ENCODE measurements at regions not wholly inside any gene's neighbourhood (a gene's known extent, or its start where the extent isn't known, plus 50 kb on each side); places are given as distances from the start of the nearest gene placed in this dataset.
"Not testable (repeated sequence)": the region's sequence is repeated elsewhere in the genome, so short reads cannot be mapped to it uniquely, and the experiment has no call there.

GRCh38 chr14:82987502-82988124 lies 1454.0 kb upstream of the SEL1L start:
- H3K4me1 Mint-ChIP-seq (ENCODE audit: low read depth) = no peaks in the 10 kb centered on the region
- Histone ChIP-seq H3K36me3 (ENCODE audit: insufficient read depth, low read length) (no peaks in the 10 kb centered on the region), H3K4me3 (ENCODE audit: low read length) (no peak overlapping the region), H3K27me3 (ENCODE audit: control insufficient read depth in 1 of 2, insufficient read depth in 2 of 2, low read length in 2 of 2) (no peaks in the 10 kb centered on the region), H3K4me1 (ENCODE audit: insufficient read depth, low read length) (no peaks in the 10 kb centered on the region), H3K9me3 (ENCODE audit: control insufficient read depth in 1 of 2, insufficient read depth in 1 of 2, low read length in 2 of 2) (peaks cover 0 to 9% of the 10 kb centered on the region in 2 experiments), H3K27ac (ENCODE audit: low read depth in 1 of 2, low read length in 2 of 2) (no peak overlapping the region)
- no peak for TF ChIP-seq CTCF (IDR thresholded peaks at IDR 0.05)
- DNase-seq (no peak), ATAC-seq (ENCODE audit: poor library complexity) (no peak)
- no peak overlapping the region for H3K27ac Mint-ChIP-seq
- H3K27me3 Mint-ChIP-seq = no peaks in the 10 kb centered on the region
- no peak overlapping the region for H3K4me3 Mint-ChIP-seq
- POLR2A ChIA-PET = interaction anchor here (0.7 kb wide), 1 partner anchor 179 kb away, joined by 3 read pairs; no protein-coding TSS in a partner anchor
- H3K9me3 Mint-ChIP-seq = peaks cover 2% of the 10 kb centered on the region
- CTCF ChIA-PET = no interaction called here
- H3K36me3 Mint-ChIP-seq (ENCODE audit: low read depth) = no peaks in the 10 kb centered on the region
- intact Hi-C loops (cut with DNase I, micrococcal nuclease) = no loop called here

GRCh38 chr14:82994547-82994946 lies 1460.9 kb upstream of the SEL1L start:
- H3K9me3 ChIP-seq (ENCODE audit: control insufficient read depth in 1 of 2, insufficient read depth in 1 of 2, low read length in 2 of 2); H3K27ac Mint-ChIP-seq; DNase-seq; H3K27me3 ChIP-seq (ENCODE audit: control insufficient read depth in 1 of 2, insufficient read depth in 2 of 2, low read length in 2 of 2); H3K9me3 Mint-ChIP-seq; H3K36me3 Mint-ChIP-seq (ENCODE audit: low read depth); H3K4me1 ChIP-seq (ENCODE audit: insufficient read depth, low read length); H3K4me1 Mint-ChIP-seq (ENCODE audit: low read depth); POLR2A ChIA-PET; H3K4me3 ChIP-seq (ENCODE audit: low read length); H3K4me3 Mint-ChIP-seq; H3K36me3 ChIP-seq (ENCODE audit: insufficient read depth, low read length); H3K27me3 Mint-ChIP-seq; intact Hi-C loops (cut with DNase I, micrococcal nuclease); CTCF ChIA-PET; ATAC-seq (ENCODE audit: poor library complexity); H3K27ac ChIP-seq (ENCODE audit: low read depth in 1 of 2, low read length in 2 of 2): not testable (repeated sequence)

- no peak for DNase-seq
- intact Hi-C loops (cut with DNase I, micrococcal nuclease) = no loop called here
- no peak overlapping the region for H3K4me3 Mint-ChIP-seq
- peaks cover 10% of the 10 kb centered on the region for H3K9me3 Mint-ChIP-seq
- H3K27ac Mint-ChIP-seq = no peak overlapping the region
- no peaks in the 10 kb centered on the region for H3K27me3 Mint-ChIP-seq
- ChIA-PET CTCF (no interaction called here), POLR2A (no interaction called here)
- no peaks in the 10 kb centered on the region for H3K4me1 Mint-ChIP-seq (ENCODE audit: low read depth)
- Histone ChIP-seq H3K27me3 (ENCODE audit: control insufficient read depth in 1 of 2, insufficient read depth in 2 of 2, low read length in 2 of 2) (no peaks in the 10 kb centered on the region), H3K9me3 (ENCODE audit: control insufficient read depth in 1 of 2, insufficient read depth in 1 of 2, low read length in 2 of 2) (peaks cover 3 to 7% of the 10 kb centered on the region in 2 experiments), H3K36me3 (ENCODE audit: insufficient read depth, low read length) (no peaks in the 10 kb centered on the region), H3K27ac (ENCODE audit: low read depth in 1 of 2, low read length in 2 of 2) (no peak overlapping the region), H3K4me3 (ENCODE audit: low read length) (no peak overlapping the region), H3K4me1 (ENCODE audit: insufficient read depth, low read length) (no peaks in the 10 kb centered on the region)
- ATAC-seq (ENCODE audit: poor library complexity) = no peak
- H3K36me3 Mint-ChIP-seq (ENCODE audit: low read depth) = no peaks in the 10 kb centered on the region
- TF ChIP-seq CTCF (IDR thresholded peaks at IDR 0.05) = no peak
Measured at GRCh38 chr14:82999802-83000201, 1466.1 kb upstream of the SEL1L start.

GRCh38 chr14:83004456-83005006 lies 1470.9 kb upstream of the SEL1L start:
- no peaks in the 10 kb centered on the region for H3K36me3 ChIP-seq (ENCODE audit: insufficient read depth, low read length)
- POLR2A ChIA-PET = no interaction called here
- no peak overlapping the region for H3K27ac Mint-ChIP-seq
- no peak overlapping the region for H3K4me3 ChIP-seq (ENCODE audit: low read length)
- H3K36me3 Mint-ChIP-seq (ENCODE audit: low read depth) = no peaks in the 10 kb centered on the region
- H3K4me3 Mint-ChIP-seq = no peak overlapping the region
- ATAC-seq (ENCODE audit: poor library complexity) = no peak
- no peaks in the 10 kb centered on the region for H3K27me3 Mint-ChIP-seq
- no peaks in the 10 kb centered on the region for H3K4me1 Mint-ChIP-seq (ENCODE audit: low read depth)
- no peak for DNase-seq
- peaks cover 3 to 12% of the 10 kb centered on the region in 2 experiments for H3K9me3 ChIP-seq (ENCODE audit: control insufficient read depth in 1 of 2, insufficient read depth in 1 of 2, low read length in 2 of 2)
- no peak for TF ChIP-seq CTCF (IDR thresholded peaks at IDR 0.05)
- intact Hi-C loops (cut with DNase I, micrococcal nuclease) = no loop called here
- no peaks in the 10 kb centered on the region for H3K4me1 ChIP-seq (ENCODE audit: insufficient read depth, low read length)
- H3K27ac ChIP-seq (ENCODE audit: low read depth in 1 of 2, low read length in 2 of 2) = no peak overlapping the region
- H3K27me3 ChIP-seq (ENCODE audit: control insufficient read depth in 1 of 2, insufficient read depth in 2 of 2, low read length in 2 of 2) = no peaks in the 10 kb centered on the region
- peaks cover 20% of the 10 kb centered on the region for H3K9me3 Mint-ChIP-seq
- CTCF ChIA-PET = no interaction called here

All from CD4-positive, alpha-beta T cell (primary cell).